Prostate gland (tissue), 2 donors: ENCODE measurements at regions not wholly inside any gene's neighbourhood (a gene's known extent, or its start where the extent isn't known, plus 50 kb on each side); places are given as distances from the start of the nearest gene placed in this dataset.

Experiments
- DNase-seq: peaks from one replicate; pipeline ENCODE4 v3.0.0-alpha.2; 2019; ENCODE audit warnings: low spot score
- H3K27ac ChIP-seq, 2 donors: fragments of 200-600 bp; sonication (generic); 2 replicates each; pipeline ENCODE4 v1.5.1; 2017 to 2019
- H3K27me3 ChIP-seq: fragments of 200-600 bp; sonication (generic); replicated peaks from 2 replicates; pipeline ENCODE4 v1.5.1; 2019; ENCODE audit not compliant: insufficient read depth
- H3K36me3 ChIP-seq, 2 donors: fragments of 200-600 bp; sonication (generic); 1 replicate in 1 of 2; 2 replicates in 1 of 2; pipeline versions ENCODE4 v1.5.1 to v1.8.1; 2017 to 2019
- H3K4me1 ChIP-seq: fragments of 200-600 bp; sonication (generic); replicated peaks from 2 replicates; pipeline ENCODE4 v1.5.1; 2019
- H3K4me3 ChIP-seq, 2 donors: fragments of 200-600 bp; sonication (generic); 2 replicates each; pipeline ENCODE4 v1.5.1; 2017 to 2019
- H3K9me3 ChIP-seq: fragments of 200-600 bp; sonication (generic); 2 replicates; pipeline ENCODE4 v1.5.1; 2017
- POLR2A ChIP-seq: fragments of 450-650 bp; IDR thresholded peaks from one replicate; pipeline ENCODE4 v1.6.1; 2016; ENCODE audit warnings: antibody characterized with exemption, mild to moderate bottlenecking
- POLR2AphosphoS5 ChIP-seq: sonication (generic); formaldehyde crosslinking; IDR thresholded peaks from one replicate; pipeline ENCODE4 v1.6.1; 2017; ENCODE audit warnings: antibody characterized with exemption
- WGBS: methylation state at CpG from one replicate; pipeline ENCODE4 v1.1.5; 2018; 5-methylcytosine and 5-hydroxymethylcytosine counted together
- intact Hi-C: fragments of 100-400 bp; cut with DNase I; formaldehyde crosslinking; loops from one replicate; pipeline ENCODE4 v1.14.2; 2022
- TF ChIP-seq, protein P1 (sequence below), 4 experiments: fragments of 200-600 bp in 2 of 4; fragments of 450-650 bp in 2 of 4; sonication (generic) in 2 of 4; IDR thresholded peaks; 1 replicate in 3 of 4; 2 replicates in 1 of 4; pipeline ENCODE4 v1.5.1; 2016 to 2019; ENCODE audit warnings: antibody characterized with exemption in 4 of 4, mild to moderate bottlenecking in 2 of 4, moderate library complexity in 2 of 4

GRCh38 chr1:29966526-29967045, 730.3 kb downstream of the PTPRU start:
- intact Hi-C loops = no loop called here
- H3K36me3 ChIP-seq = no peaks in the 10 kb centered on the region
- DNase-seq = no peak
- H3K27me3 ChIP-seq = peaks cover 10% of the 10 kb centered on the region
- no peak overlapping the region for H3K27ac ChIP-seq
- H3K4me1 ChIP-seq = no peaks in the 10 kb centered on the region
- TF ChIP-seq, protein P1, sequence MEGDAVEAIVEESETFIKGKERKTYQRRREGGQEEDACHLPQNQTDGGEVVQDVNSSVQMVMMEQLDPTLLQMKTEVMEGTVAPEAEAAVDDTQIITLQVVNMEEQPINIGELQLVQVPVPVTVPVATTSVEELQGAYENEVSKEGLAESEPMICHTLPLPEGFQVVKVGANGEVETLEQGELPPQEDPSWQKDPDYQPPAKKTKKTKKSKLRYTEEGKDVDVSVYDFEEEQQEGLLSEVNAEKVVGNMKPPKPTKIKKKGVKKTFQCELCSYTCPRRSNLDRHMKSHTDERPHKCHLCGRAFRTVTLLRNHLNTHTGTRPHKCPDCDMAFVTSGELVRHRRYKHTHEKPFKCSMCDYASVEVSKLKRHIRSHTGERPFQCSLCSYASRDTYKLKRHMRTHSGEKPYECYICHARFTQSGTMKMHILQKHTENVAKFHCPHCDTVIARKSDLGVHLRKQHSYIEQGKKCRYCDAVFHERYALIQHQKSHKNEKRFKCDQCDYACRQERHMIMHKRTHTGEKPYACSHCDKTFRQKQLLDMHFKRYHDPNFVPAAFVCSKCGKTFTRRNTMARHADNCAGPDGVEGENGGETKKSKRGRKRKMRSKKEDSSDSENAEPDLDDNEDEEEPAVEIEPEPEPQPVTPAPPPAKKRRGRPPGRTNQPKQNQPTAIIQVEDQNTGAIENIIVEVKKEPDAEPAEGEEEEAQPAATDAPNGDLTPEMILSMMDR (IDR thresholded peaks at IDR 0.05) = no peak
- TF ChIP-seq POLR2AphosphoS5 = no peak
- no peak overlapping the region for H3K4me3 ChIP-seq
- no peaks in the 10 kb centered on the region for H3K9me3 ChIP-seq
- 45% methylated on average over 2 of the region's 2 CpGs for WGBS

DNA sequence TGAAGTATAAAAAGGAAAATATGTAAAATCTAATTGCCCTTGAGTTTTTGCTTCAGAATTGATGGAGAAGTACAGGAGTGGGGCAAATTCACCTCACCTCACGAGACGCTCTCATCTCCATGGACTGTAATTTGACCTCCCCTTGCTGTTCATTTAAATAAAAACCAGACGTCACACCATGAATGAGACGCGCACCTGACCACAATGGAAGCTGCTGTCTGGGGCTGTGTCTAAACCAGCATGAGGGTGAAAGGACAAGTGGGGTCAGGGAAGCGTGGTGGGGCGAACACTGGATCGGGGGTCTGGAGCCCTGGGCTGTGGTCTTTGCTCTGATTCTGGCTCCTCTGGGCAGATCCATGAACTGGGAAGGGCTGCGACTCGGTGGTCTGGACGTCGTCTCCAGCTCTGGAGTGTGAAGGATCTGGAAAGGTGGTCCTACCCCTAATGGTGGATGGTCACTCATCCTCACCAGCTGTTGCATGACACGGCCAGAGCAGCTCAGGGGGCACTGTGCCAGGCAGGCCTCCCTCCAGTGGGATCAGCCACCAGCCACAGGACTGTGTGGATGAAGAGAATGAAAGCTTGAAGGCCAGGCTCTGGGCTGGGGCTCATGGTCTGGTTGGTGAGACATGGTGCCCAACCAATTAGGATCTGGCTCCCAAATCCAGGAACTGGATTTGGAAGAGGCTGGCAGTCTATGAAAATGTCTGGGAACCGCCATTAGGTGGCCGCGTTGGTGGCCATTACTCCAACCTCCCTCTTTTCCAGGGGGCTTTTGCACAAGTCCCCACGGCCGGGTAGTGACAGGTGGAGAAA, 728.6 kb downstream of the PTPRU start:
- H3K27ac ChIP-seq = no peak overlapping the region
- TF ChIP-seq POLR2A (no peak), POLR2AphosphoS5 (no peak)
- TF ChIP-seq, protein P1 (IDR thresholded peaks at IDR 0.05) = no peak
- H3K27me3 ChIP-seq = peaks cover 12% of the 10 kb centered on the region
- H3K9me3 ChIP-seq = no peaks in the 10 kb centered on the region
- H3K4me3 ChIP-seq = no peak overlapping the region
- no peaks in the 10 kb centered on the region for H3K36me3 ChIP-seq
- no peaks in the 10 kb centered on the region for H3K4me1 ChIP-seq
- 62% methylated on average over 18 of the region's 18 CpGs for WGBS
- intact Hi-C loops = no loop called here
- DNase-seq = no peak

DNA sequence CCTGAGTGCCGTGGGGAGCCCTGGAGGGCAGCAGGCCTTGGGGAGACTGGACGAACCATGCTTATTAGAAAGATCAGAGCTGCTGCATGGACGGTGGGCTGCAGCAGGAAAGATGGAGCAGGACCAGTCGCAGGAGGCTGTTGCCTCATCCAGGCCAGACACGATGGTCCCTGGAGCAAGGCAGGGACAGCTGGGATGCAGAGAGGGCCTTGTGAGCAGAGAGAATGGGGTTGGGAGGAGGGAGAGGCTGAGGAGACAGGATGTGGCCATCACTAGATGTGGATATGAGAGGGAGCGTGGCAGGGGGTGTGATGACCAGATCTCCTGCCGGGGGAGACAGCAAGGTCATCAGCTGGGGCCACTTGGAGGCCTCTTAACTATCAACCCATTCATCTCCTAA, 727.6 kb downstream of the PTPRU start:
- no peaks in the 10 kb centered on the region for H3K4me1 ChIP-seq
- intact Hi-C loops = no loop called here
- no peaks in the 10 kb centered on the region for H3K9me3 ChIP-seq
- no peak overlapping the region for H3K4me3 ChIP-seq
- H3K27ac ChIP-seq = no peak overlapping the region
- no peaks in the 10 kb centered on the region for H3K36me3 ChIP-seq
- WGBS = 79% methylated on average over 7 of the region's 7 CpGs
- no peak for DNase-seq
- no peak for TF ChIP-seq POLR2AphosphoS5
- no peak for TF ChIP-seq POLR2A
- TF ChIP-seq, protein P1 (IDR thresholded peaks at IDR 0.05) = no peak
- peaks cover 12% of the 10 kb centered on the region for H3K27me3 ChIP-seq

GRCh38 chr1:29962831-29963247, 726.5 kb downstream of the PTPRU start:
- H3K27ac ChIP-seq = no peak overlapping the region
- TF ChIP-seq POLR2AphosphoS5 (no peak), POLR2A (no peak)
- no peaks in the 10 kb centered on the region for H3K9me3 ChIP-seq
- H3K4me1 ChIP-seq = no peaks in the 10 kb centered on the region
- DNase-seq = no peak
- no peak overlapping the region for H3K4me3 ChIP-seq
- intact Hi-C loops = no loop called here
- H3K27me3 ChIP-seq = peaks cover 12% of the 10 kb centered on the region
- WGBS = 26% methylated on average over 3 of the region's 3 CpGs
- no peaks in the 10 kb centered on the region for H3K36me3 ChIP-seq

- Histone ChIP-seq H3K27me3 (peaks cover 12% of the 10 kb centered on the region), H3K4me3 (no peak overlapping the region), H3K4me1 (no peaks in the 10 kb centered on the region), H3K9me3 (no peaks in the 10 kb centered on the region), H3K36me3 (no peaks in the 10 kb centered on the region), H3K27ac (no peak overlapping the region)
- TF ChIP-seq POLR2A (no peak), POLR2AphosphoS5 (no peak)
- TF ChIP-seq, protein P1 (IDR thresholded peaks at IDR 0.05) = no peak
- DNase-seq = no peak
- intact Hi-C loops = no loop called here
- 52% methylated on average over 5 of the region's 5 CpGs for WGBS
These were observed 726.0 kb downstream of the PTPRU start for GRCh38 chr1:29962336-29962735.
